BLaER1 treated with 17β-estradiol and CSF1 and Interleukin-3, amounts not matched to agents 10 nM and 100 nM (cell line): ENCODE measurements at regions not wholly inside any gene's neighbourhood (a gene's known extent, or its start where the extent isn't known, plus 50 kb on each side); places are given as distances from the start of the nearest gene placed in this dataset.
"Not testable (repeated sequence)": the region's sequence is repeated elsewhere in the genome, so short reads cannot be mapped to it uniquely, and the experiment has no call there.

Experiments
- H3K27ac ChIP-seq, 11 experiments: shearing (Covaris generic); formaldehyde crosslinking; 2 replicates each; pipeline ENCODE4 v1.8.1; 2022
- H3K27me3 ChIP-seq, 11 experiments: shearing (Covaris generic); formaldehyde crosslinking; 2 replicates each; pipeline ENCODE4 v1.8.1; 2022
- H3K36me3 ChIP-seq, 11 experiments: shearing (Covaris generic); formaldehyde crosslinking; 2 replicates each; pipeline ENCODE4 v1.8.1; 2022
- H3K4me1 ChIP-seq, 10 experiments: shearing (Covaris generic); formaldehyde crosslinking; 2 replicates each; pipeline ENCODE4 v1.8.1; 2022
- H3K4me2 ChIP-seq, 11 experiments: shearing (Covaris generic); formaldehyde crosslinking; 2 replicates each; pipeline ENCODE4 v1.8.1; 2022
- H3K4me3 ChIP-seq, 10 experiments: shearing (Covaris generic); formaldehyde crosslinking; 2 replicates each; pipeline ENCODE4 v1.8.1; 2022
- H3K9ac ChIP-seq, 11 experiments: shearing (Covaris generic); formaldehyde crosslinking; 2 replicates each; pipeline ENCODE4 v1.8.1; 2022
- H3K9me3 ChIP-seq, 11 experiments: shearing (Covaris generic); formaldehyde crosslinking; replicated peaks in 1 of 11; 2 replicates each; pipeline ENCODE4 v1.8.1; 2022
- H4K20me1 ChIP-seq, 11 experiments: shearing (Covaris generic); formaldehyde crosslinking; 2 replicates each; pipeline ENCODE4 v1.8.1; 2022
- Cebpa-rat ChIP-seq, 11 experiments: shearing (Covaris generic); IDR thresholded peaks; 2 replicates each; pipeline ENCODE4 v1.8.1; 2022

DNA sequence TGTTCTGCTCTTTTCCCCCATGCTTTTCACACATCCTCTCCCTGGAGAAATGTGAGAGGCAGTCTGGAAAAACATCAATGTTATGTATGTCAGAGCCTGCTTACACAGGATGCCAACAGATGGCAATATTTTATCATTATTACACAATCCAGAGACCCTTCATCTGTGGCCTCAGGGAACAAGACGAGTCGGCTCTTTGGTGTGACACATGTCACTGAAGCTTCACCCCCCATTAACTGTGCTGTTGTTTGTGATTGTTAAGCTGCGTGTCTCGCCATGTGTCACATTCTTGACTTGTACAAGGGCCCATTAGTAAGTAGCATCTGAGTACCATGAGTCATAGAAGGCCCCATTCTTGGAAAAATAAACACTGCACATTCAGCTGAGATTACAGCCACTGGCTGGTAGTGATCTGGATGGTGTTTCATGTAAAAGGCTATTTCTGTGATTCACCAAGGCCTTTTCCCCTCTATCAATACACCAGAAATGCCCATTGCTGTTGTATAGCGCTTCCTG lies 682.1 kb upstream of the SOX9 start:
- no peaks in the 10 kb centered on the region for H3K36me3 ChIP-seq
- H3K4me1 ChIP-seq: no peaks in the 10 kb centered on the region
- no peak overlapping the region for H3K4me3 ChIP-seq
- H4K20me1 ChIP-seq: no peaks in the 10 kb centered on the region
- H3K9ac ChIP-seq: no peak overlapping the region
- H3K27me3 ChIP-seq: no peaks in the 10 kb centered on the region
- TF ChIP-seq Cebpa-rat (IDR thresholded peaks at IDR 0.05): peak in 2 of 11 experiments; percentile 26 to 46; a peak in 2 of 22 replicates
- 0 out of 22 replicates have a peak, but pooled peaks cover 0 to 8% (median 0%) of the 10 kb centered on the region in 11 experiments for H3K9me3 ChIP-seq
- no peak overlapping the region for H3K27ac ChIP-seq
- no peak overlapping the region for H3K4me2 ChIP-seq

GRCh38 chr17:71440513-71440912 lies 680.3 kb upstream of the SOX9 start:
- Histone ChIP-seq H3K4me1 (no peaks in the 10 kb centered on the region), H4K20me1 (no peaks in the 10 kb centered on the region), H3K9me3 (0 out of 22 replicates have a peak, but pooled peaks cover 0 to 8% (median 0%) of the 10 kb centered on the region in 11 experiments), H3K36me3 (no peaks in the 10 kb centered on the region), H3K9ac (no peak overlapping the region), H3K4me2 (no peak overlapping the region), H3K4me3 (no peak overlapping the region), H3K27ac (no peak overlapping the region), H3K27me3 (no peaks in the 10 kb centered on the region)
- no peak for TF ChIP-seq Cebpa-rat (IDR thresholded peaks at IDR 0.05)

GRCh38 chr17:71441098-71441497 lies 679.7 kb upstream of the SOX9 start:
- no peak overlapping the region for H3K4me3 ChIP-seq
- no peaks in the 10 kb centered on the region for H3K27me3 ChIP-seq
- H4K20me1 ChIP-seq: no peaks in the 10 kb centered on the region
- H3K4me2 ChIP-seq: no peak overlapping the region
- no peak for TF ChIP-seq Cebpa-rat (IDR thresholded peaks at IDR 0.05)
- 0 out of 22 replicates have a peak, but pooled peaks cover 0 to 8% (median 0%) of the 10 kb centered on the region in 11 experiments for H3K9me3 ChIP-seq
- no peaks in the 10 kb centered on the region for H3K4me1 ChIP-seq
- H3K36me3 ChIP-seq: no peaks in the 10 kb centered on the region
- no peak overlapping the region for H3K9ac ChIP-seq
- H3K27ac ChIP-seq: no peak overlapping the region

DNA sequence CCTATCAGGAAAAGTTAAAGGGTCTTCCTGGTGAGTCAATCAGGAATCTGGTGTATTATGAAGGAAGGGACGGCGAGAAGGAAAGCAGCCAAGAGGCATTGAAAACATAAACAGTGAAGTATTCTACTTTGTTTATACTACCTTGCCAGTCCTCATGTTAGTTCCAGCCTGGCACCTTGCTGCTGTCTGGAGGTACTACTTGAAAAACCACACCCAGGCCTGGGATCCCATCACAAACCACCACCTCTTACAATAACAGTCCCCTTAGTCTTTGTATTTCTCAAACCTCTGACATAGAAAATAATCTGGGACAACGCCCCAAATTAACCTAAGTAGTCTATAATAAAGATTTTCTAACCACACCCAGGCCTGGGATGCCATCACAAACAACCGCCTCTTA lies 676.7 kb upstream of the SOX9 start:
- H3K36me3 ChIP-seq: no peaks in the 10 kb centered on the region
- no peak for TF ChIP-seq Cebpa-rat (IDR thresholded peaks at IDR 0.05)
- H3K27ac ChIP-seq: no peak overlapping the region
- H3K4me1 ChIP-seq: no peaks in the 10 kb centered on the region
- no peaks in the 10 kb centered on the region for H3K27me3 ChIP-seq
- H3K9me3 ChIP-seq: 0 out of 22 replicates have a peak, but pooled peaks cover 0 to 8% (median 0%) of the 10 kb centered on the region in 11 experiments
- no peak overlapping the region for H3K4me2 ChIP-seq
- H4K20me1 ChIP-seq: no peaks in the 10 kb centered on the region
- H3K4me3 ChIP-seq: no peak overlapping the region
- no peak overlapping the region for H3K9ac ChIP-seq

DNA sequence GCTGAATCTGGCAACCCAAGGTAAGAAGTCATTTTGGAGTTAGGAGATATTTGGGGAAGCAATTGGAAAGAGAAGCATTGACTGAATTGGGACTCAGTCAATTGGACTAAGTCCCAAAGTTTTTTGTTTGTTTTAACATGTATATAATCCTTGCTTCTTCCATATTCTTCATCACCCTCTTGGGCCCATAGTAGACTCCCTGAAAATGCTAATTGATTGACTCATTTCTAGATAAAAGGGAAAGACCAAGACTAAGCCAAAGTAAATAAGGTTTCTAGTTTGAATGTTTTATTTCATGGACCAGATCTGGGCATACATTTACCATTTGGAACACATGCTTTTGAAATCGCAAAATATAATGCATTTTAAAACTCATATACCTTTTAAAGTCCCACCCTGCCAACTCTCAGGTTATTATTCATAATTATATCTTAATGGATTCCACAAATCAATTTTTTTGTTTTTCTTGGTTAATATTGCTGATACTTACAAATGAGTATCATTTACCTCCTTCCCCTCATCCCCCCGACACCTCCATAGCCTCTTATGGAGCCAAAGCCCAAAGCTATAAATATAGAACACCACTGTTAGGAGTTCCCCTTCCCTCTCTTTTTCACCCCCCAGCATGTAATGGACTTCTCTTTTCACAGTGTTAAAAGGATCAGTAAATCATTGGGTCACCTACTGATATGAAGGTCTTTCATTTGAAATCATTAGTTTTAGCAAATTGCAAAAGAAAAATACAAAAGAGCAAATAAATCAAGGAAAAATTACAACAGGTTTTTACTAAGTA lies 674.0 kb upstream of the SOX9 start:
- Histone ChIP-seq H3K36me3 (no peaks in the 10 kb centered on the region), H3K27ac (no peak overlapping the region), H4K20me1 (no peaks in the 10 kb centered on the region), H3K27me3 (no peaks in the 10 kb centered on the region), H3K4me2 (no peak overlapping the region), H3K4me1 (peaks cover 5 to 9% (median 8%) of the 10 kb centered on the region in 10 experiments; a peak in 17 of 20 replicates), H3K4me3 (no peak overlapping the region), H3K9me3 (no peaks in the 10 kb centered on the region), H3K9ac (no peak overlapping the region)
- TF ChIP-seq Cebpa-rat (IDR thresholded peaks at IDR 0.05): no peak

DNA sequence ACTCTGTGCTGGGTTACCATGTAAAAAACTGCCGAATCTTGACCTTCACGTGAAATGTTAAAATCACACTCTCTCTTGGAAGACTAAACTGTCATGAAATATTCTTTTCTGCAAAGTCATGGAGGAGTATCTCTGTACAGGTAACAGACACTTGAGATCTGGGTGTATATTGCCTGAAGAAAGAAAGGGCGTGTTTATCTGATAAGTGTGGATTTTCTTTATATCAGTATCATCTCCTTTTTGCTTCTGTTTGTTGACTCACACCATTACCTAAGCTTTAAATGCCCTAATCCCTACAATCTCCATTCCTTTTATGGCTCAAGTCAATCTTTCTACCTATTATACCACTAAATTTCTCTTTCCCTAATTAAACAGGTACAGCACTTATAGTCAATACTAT lies 673.2 kb upstream of the SOX9 start:
- H3K9ac ChIP-seq: no peak overlapping the region
- H3K4me2 ChIP-seq: no peak overlapping the region
- H3K4me1 ChIP-seq: peaks cover 5 to 9% (median 8%) of the 10 kb centered on the region in 10 experiments; a peak in 17 of 20 replicates
- no peak overlapping the region for H3K27ac ChIP-seq
- H3K36me3 ChIP-seq: no peaks in the 10 kb centered on the region
- no peaks in the 10 kb centered on the region for H4K20me1 ChIP-seq
- H3K27me3 ChIP-seq: no peaks in the 10 kb centered on the region
- H3K9me3 ChIP-seq: no peaks in the 10 kb centered on the region
- no peak overlapping the region for H3K4me3 ChIP-seq
- TF ChIP-seq Cebpa-rat (IDR thresholded peaks at IDR 0.05): no peak

GRCh38 chr17:71450657-71451056 lies 670.2 kb upstream of the SOX9 start:
- H3K27me3 ChIP-seq, H3K4me3 ChIP-seq, H3K9me3 ChIP-seq, H3K9ac ChIP-seq, H3K27ac ChIP-seq, H4K20me1 ChIP-seq, H3K36me3 ChIP-seq, H3K4me2 ChIP-seq, H3K4me1 ChIP-seq: not testable (repeated sequence)

DNA sequence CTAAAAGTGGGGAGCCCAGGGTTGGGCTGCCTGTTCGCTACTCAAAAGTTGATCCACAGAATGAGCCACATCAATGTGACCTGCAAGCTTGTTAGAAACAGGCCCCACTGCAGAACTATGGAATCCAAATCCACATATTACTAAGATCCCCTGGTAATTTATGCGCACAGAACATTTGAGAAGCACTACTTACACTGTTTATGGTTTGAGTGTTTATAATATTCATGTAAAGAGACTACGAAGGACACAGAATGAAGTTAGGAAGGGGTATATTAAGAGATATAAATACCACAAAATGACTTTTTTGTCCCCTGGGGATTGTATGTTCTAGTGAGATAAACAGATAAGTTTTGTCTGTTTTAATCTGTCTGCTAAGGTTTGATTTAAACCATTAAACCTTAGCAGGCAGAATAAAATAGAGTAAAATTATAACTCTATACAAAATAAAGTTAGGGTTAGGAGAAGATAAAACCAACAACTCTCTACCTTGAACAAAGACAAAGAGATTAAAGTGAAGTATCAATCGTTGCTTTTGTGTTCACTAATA lies 666.9 kb upstream of the SOX9 start:
- H3K36me3 ChIP-seq: no peaks in the 10 kb centered on the region
- H3K4me2 ChIP-seq: no peak overlapping the region
- H3K9me3 ChIP-seq: no peaks in the 10 kb centered on the region
- no peak overlapping the region for H3K4me3 ChIP-seq
- no peak overlapping the region for H3K27ac ChIP-seq
- H3K4me1 ChIP-seq: peaks cover 5 to 9% (median 8%) of the 10 kb centered on the region in 10 experiments; a peak in 17 of 20 replicates
- no peaks in the 10 kb centered on the region for H3K27me3 ChIP-seq
- H4K20me1 ChIP-seq: no peaks in the 10 kb centered on the region
- no peak for TF ChIP-seq Cebpa-rat (IDR thresholded peaks at IDR 0.05)
- no peak overlapping the region for H3K9ac ChIP-seq

DNA sequence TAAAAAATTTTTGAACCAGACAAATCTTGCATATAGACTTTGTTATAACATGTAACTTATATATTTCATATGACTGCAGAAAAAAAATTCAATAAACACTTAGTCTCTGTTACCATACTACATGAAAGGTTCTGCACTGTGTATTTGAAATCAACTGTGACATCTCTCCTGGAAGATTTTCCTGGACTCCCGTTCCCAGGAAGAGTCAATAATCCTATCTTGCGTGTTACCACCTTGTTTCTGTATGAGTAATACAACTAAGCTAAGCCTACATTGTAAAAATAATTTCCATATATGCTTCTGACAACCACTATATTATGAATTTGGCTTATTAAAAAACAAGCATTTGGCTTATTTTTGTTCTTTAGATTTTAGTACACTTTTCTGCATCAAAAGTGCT lies 665.6 kb upstream of the SOX9 start:
- Histone ChIP-seq H4K20me1 (no peaks in the 10 kb centered on the region), H3K27ac (no peak overlapping the region), H3K27me3 (no peaks in the 10 kb centered on the region), H3K36me3 (no peaks in the 10 kb centered on the region), H3K9ac (no peak overlapping the region), H3K4me1 (no peaks in the 10 kb centered on the region), H3K9me3 (no peaks in the 10 kb centered on the region), H3K4me3 (no peak overlapping the region), H3K4me2 (no peak overlapping the region)
- TF ChIP-seq Cebpa-rat (IDR thresholded peaks at IDR 0.05): no peak

DNA sequence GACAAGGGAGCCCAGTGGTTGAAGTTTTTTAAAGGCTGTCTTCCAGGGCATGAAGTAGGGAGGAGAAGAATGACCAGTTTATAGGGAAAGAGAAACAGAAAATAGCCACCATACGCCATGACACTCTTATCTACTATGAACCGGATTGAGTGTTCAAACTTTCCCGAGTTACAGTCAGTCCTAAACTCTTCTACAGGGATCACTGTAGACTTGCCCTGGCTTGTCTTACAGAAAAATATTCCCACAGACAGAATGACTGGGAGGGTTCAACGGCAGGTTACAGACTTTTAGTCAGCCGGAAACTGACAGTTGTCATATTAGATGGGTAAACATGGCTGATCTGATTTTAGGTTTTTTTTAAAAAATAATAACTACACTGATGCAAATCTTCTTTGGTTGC lies 662.5 kb upstream of the SOX9 start:
- Histone ChIP-seq H3K4me1 (no peaks in the 10 kb centered on the region), H3K4me3 (no peak overlapping the region), H3K36me3 (no peaks in the 10 kb centered on the region), H3K27ac (no peak overlapping the region), H3K9me3 (no peaks in the 10 kb centered on the region), H4K20me1 (no peaks in the 10 kb centered on the region), H3K27me3 (no peaks in the 10 kb centered on the region), H3K9ac (no peak overlapping the region), H3K4me2 (no peak overlapping the region)
- no peak for TF ChIP-seq Cebpa-rat (IDR thresholded peaks at IDR 0.05)
